SU-DHL-6 (cell line): ENCODE measurements at regions not wholly inside any gene's neighbourhood (a gene's known extent, or its start where the extent isn't known, plus 50 kb on each side); places are given as distances from the start of the nearest gene placed in this dataset.

Experiments
- CTCF ChIP-seq: fragments of 200-600 bp; sonication (generic); IDR thresholded peaks from one replicate; pipeline ENCODE4 v1.5.1; 2017; ENCODE audit warnings: antibody characterized with exemption, mild to moderate bottlenecking, low read length, moderate library complexity; ENCODE audit not compliant: insufficient read depth, poor library complexity, severe bottlenecking
- EZH2phosphoT487 ChIP-seq: fragments of 200-600 bp; sonication (generic), shearing (Covaris generic); conservative IDR thresholded peaks from 2 replicates; pipeline ENCODE4 v1.6.1; 2018; ENCODE audit warnings: mild to moderate bottlenecking, antibody characterized with exemption, low read length, moderate library complexity, mixed read lengths

GRCh38 chr6:145349950-145350510, 385.3 kb downstream of the EPM2A start:
- TF ChIP-seq EZH2phosphoT487 (no peak), CTCF (no peak)
